Cardiac fibroblast (primary cell): ENCODE measurements at regions not wholly inside any gene's neighbourhood (a gene's known extent, or its start where the extent isn't known, plus 50 kb on each side); places are given as distances from the start of the nearest gene placed in this dataset.
"Not testable (repeated sequence)": the region's sequence is repeated elsewhere in the genome, so short reads cannot be mapped to it uniquely, and the experiment has no call there.

Source experiments
- DNase-seq, 2 donors: peaks; one replicate each; pipeline versions ENCODE4 v3.0.0 to v3.0.0-alpha.2; 2010; ENCODE audit warnings: low read depth in 2 of 2
- H3K4me3 ChIP-seq, 2 donors: replicated peaks in 1 of 2; 1 replicate in 1 of 2; 2 replicates in 1 of 2; pipeline ENCODE4 v1.5.1; 2011; ENCODE audit warnings: low read depth in 2 of 2, low read length in 2 of 2, mild to moderate bottlenecking in 2 of 2, moderate library complexity in 1 of 2
- CTCF ChIP-seq: IDR thresholded peaks from one replicate; pipeline ENCODE4 v1.5.1; 2011; ENCODE audit warnings: low read depth, mild to moderate bottlenecking, low read length, inconsistent platforms

DNA sequence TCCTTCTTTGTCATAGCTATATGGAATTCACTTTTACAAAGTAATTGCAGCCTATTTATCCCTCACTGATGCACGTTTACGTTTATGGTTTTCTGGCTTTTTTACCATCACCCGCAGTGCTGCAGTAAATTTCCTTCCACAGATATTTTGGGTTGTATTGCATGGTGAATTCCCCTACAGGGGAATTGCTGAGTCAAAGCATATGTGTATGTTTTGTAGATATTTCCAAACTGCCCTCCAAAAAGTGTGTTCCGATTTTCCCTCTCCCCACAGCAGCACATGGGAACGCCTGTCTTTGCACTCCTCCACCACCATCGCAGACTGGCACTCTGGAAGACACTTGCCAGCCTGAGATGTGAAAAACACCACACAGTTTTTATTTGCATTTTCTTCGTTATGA lies 80.6 kb upstream of the UXS1 start:
- no peak overlapping the region for H3K4me3 ChIP-seq
- DNase-seq, result no peak
- no peak for TF ChIP-seq CTCF

DNA sequence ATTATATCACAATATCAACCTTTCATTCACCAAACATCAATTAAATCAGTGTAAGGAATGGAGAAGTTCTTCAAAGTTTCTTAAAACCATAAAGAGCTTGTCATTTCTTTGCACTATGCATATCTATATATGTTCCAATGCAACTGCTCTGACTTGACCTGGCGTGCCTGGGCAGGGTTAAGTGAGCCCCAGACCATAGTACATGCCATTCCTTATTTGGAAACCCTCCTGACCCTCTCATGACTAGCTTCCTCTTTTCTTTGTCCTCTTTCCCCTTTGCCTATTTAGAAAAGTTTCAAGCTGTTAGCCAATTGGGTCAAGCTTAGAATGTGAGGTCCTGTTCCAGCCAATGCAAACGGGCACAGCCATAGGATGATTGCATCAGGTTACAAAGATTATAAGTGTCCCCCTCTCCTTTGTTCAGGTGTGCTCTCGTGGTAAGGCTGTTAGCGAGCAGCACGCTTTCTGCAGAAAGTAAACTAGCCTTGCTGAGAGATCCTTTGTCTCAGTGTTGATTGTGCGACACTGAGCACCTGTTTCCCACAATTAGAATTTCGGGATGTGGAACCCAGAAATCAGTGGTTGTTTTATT lies 78.2 kb upstream of the UXS1 start:
- H3K4me3 ChIP-seq, result no peak overlapping the region
- no peak for DNase-seq
- TF ChIP-seq CTCF, result no peak

- H3K4me3 ChIP-seq, result peak overlapping the region in 1 of 2 donors; percentile 33
- no peak for DNase-seq
- TF ChIP-seq CTCF, result no peak
Observed at GRCh38 chr2:106270471-106270891, 76.4 kb upstream of the UXS1 start.

DNA sequence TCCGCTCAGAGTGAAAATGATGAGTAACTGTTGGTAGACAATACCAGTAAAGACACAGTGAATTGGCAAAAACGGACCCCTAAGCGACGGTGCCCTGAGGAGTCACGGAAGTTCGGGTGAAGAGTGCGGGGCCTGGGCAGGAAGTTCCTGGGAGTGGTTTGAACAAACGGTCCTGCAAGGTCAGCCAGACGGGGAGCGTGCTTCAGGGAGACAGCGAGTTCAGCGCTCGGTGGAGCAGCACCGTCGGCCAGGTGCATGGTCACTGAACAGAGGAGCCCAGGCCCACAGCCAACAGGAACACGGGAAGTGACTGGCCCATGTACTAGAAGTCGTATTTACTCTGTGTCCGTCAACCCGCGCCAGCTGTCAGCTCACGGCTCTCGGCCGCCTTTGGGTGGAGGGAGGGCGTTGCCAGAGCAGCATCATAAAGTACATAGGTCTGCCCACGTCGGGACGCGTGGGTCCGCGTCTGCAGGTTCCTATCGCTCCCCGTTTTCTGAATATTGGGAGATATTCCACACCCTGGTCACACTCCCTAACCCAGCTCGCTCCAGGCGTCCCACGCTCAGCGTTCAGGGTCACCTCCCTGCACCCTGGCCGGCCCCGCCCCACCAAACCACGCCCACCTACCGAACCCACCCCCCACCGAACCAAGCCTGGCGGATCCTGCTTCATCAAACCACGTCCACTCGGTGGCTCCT lies 75.6 kb upstream of the UXS1 start:
- DNase-seq, result peak in 1 of 2 donors; percentile 4
- peak overlapping the region in 1 of 2 donors; percentile 33 for H3K4me3 ChIP-seq
- TF ChIP-seq CTCF, result no peak

GRCh38 chr2:106267997-106268396 lies 73.9 kb upstream of the UXS1 start:
- DNase-seq, result no peak
- no peak for TF ChIP-seq CTCF
- no peak overlapping the region for H3K4me3 ChIP-seq

GRCh38 chr2:106261871-106262321 lies 67.8 kb upstream of the UXS1 start:
- DNase-seq, result no peak
- no peak overlapping the region for H3K4me3 ChIP-seq
- TF ChIP-seq CTCF, result no peak

DNA sequence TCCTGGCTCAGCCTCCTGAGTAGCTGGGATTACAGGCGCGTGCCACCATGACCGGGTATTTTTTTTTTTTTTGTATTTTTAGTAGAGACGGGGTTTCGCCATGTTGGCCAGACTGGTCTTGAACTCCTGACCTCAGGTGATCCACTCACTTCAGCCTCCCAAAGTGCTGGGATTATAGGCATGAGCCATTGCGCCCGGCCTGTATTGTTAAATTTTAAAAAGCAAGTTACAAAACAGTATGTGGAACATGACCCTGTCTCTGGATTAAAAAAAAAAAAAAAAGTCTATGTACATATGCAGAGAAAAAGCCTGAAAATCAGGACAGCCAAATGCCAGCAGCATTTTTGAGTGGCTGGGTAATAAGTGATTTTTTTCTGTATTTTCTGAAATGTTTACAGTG lies 64.8 kb upstream of the UXS1 start:
- H3K4me3 ChIP-seq, DNase-seq: not testable (repeated sequence)
